ENCODE measurements at regions not wholly inside any gene's neighbourhood (a gene's known extent, or its start where the extent isn't known, plus 50 kb on each side); places are given as distances from the start of the nearest gene placed in this dataset.
"Not testable (repeated sequence)": the region's sequence is repeated elsewhere in the genome, so short reads cannot be mapped to it uniquely, and the experiment has no call there.

- no peak for DNase-seq (ENCODE audit: low spot score)
Observed at GRCh38 chr2:89000235-89000634, 308.8 kb downstream of the RPIA start.

DNA sequence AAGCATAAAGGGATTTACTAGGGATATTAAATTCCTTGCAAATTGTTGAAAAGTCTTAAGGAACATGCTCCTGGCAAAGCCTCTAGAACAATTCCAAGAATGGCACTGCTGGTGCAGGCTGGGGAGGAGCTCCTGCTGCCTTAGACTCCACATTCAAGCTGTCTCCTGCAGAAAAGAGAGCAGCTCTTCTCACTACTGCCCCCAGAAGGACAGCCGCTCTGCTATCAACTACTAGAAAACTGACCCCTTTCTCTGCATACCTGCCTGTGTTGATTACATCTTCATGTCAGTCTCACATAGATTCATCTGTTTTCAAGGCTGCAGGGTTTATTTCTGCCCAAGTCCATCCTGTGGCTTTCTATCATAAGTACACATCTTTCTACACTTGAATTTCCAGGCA lies 312.8 kb downstream of the RPIA start:
- not testable (repeated sequence) for DNase-seq (ENCODE audit: low spot score)

- DNase-seq (ENCODE audit: low spot score), result not testable (repeated sequence)
Observed at GRCh38 chr2:89020566-89020965, 329.1 kb downstream of the RPIA start.

DNA sequence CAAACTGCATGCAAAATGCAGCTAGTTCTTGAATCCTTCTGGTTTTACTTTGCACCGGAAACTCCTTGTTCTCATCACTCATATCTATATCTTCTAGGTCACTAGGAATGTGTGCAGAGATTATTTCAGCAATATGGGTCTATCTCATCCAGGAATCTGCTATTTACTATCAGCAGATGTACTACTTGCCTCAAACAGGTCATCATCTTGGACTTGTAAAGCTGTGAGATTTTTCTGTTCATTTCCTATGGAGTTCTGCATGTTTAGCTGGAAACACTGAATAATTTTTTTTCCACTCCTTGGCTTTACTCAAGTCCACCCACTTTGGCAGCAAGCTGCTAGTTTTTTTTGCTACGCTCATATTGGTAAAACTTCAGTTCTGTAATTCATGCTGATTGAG lies 334.8 kb downstream of the RPIA start:
- DNase-seq (ENCODE audit: low spot score), result not testable (repeated sequence)

DNA sequence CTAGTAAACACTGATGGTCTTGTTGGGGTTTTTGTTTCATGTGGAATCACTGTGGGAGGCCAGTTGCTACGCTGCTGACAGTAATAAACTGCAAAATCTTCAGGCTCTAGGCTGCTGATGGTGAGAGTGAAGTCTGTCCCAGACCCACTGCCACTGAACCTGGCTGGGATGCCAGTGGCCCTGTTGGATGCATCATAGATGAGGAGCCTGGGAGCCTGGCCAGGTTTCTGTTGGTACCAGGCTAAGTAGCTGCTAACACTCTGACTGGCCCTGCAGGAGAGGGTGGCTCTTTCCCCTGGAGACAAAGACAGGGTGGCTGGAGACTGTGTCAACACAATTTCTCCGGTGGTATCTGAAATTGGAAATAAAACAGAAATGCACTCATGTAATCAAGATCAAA lies 335.6 kb downstream of the RPIA start:
- DNase-seq (ENCODE audit: low spot score), result not testable (repeated sequence)

DNA sequence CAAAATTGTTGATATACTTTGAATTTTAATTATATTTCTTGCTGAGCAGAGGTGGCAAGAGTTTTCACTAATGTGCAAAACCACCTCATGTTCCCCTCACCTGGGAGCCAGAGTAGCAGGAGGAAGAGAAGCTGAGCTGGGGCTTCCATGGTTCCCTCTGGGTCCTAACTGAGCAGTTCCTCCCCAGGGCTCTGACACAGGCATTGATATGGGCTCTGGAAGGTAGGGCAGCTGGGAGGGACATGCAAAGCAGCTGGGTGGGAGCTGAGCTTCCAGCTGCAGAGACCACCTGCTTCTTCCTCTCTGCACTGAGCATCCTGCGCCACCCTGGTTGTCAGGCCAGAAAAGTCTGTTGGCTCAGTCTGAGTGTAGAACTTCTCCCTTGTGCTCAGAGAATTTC lies 336.1 kb downstream of the RPIA start:
- DNase-seq (ENCODE audit: low spot score), result not testable (repeated sequence)

DNA sequence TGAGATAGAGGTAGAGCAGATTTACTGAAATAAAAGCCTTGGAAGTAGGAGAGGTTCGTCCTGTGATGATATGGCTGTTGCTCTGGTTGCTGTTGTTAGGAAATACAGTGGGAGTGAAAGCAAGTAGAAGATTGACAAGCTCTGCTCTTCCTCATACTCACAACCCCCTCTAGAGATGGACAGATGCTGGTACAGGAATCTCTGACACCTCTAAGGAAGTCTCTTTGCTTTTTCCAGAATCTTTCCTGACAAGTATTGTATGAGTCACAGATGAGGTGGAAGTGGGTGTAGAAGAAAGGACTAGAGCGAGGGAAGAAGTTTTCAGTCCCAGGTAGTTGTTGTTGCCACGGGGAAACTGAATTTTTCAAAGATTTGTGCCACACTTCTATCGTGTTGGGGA lies 337.8 kb downstream of the RPIA start:
- not testable (repeated sequence) for DNase-seq (ENCODE audit: low spot score)

DNA sequence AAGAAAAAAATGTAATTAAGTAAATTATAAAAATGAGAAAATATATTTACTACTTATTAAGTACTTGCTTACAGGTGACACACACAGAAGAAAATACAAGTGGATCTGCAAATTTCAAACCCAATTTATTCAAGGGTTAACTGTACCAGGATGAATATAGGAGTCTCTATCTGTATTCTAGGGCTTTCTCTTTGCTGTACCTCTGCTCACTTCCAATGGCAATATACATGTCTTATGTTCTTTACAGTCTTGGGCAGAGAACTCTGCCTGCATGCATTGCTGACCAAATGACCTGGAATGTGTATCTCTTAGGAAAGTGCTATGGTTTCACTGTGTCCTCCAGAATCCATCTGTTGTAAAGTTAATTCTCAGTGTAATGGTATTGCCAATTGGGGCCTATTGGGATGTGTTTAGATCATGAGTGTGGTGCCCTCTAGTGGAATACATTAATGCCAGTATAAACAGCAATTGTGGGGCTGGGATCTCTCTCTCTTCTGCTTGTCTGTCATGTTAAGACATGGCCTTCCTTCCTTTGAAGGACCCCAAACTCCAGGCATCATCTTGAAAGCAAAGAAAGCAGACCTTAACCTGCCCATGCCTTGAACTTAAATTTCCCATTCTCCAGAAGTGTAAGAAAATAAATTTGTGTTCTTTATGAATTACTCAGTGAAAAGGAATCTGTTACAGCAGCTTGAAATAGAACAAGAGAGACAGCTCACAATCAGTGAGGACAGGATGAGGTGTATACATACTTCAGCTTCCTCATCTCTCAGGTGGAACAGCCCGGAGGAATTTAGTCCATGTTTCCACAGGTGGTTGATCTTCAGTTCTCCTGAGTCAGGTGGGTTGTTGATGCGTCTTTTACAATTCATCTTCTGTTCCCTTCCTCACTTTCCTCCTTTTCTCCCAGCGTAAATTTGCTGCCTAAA lies 356.9 kb downstream of the RPIA start:
- peak; percentile 67 for DNase-seq (ENCODE audit: low spot score)

GRCh38 chr2:89058616-89059015 lies 367.1 kb downstream of the RPIA start:
- not testable (repeated sequence) for DNase-seq (ENCODE audit: low spot score)

- peak; percentile 70 for DNase-seq (ENCODE audit: low spot score)
Observed at GRCh38 chr2:89061174-89061573, 369.7 kb downstream of the RPIA start.

DNA sequence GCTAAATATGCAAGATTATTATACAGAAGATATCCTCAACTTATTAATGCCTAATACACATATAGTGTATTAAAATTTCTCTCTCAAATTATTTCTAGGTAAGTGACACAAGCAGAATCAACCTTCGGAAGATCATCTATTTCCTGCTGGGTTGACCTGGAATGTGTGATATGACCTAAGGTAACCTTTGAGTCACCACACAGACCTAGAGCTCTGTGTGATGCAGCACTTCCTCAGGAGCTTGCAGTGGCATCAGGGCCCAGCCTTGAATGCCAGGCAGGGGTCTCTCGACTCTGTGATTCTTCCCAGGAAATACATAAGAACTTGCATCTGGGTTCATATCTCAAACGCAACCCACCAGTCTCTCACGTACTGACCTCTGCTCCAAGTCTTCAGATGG lies 385.3 kb downstream of the RPIA start:
- DNase-seq (ENCODE audit: low spot score), result peak; percentile 27

- not testable (repeated sequence) for DNase-seq (ENCODE audit: low spot score)
Observed at GRCh38 chr2:89092911-89093310, 401.4 kb downstream of the RPIA start.

GRCh38 chr2:89095060-89095459 lies 403.6 kb downstream of the RPIA start:
- DNase-seq (ENCODE audit: low spot score), result not testable (repeated sequence)

- not testable (repeated sequence) for DNase-seq (ENCODE audit: low spot score)
Observed at GRCh38 chr2:89102587-89102986, 411.1 kb downstream of the RPIA start.

DNA sequence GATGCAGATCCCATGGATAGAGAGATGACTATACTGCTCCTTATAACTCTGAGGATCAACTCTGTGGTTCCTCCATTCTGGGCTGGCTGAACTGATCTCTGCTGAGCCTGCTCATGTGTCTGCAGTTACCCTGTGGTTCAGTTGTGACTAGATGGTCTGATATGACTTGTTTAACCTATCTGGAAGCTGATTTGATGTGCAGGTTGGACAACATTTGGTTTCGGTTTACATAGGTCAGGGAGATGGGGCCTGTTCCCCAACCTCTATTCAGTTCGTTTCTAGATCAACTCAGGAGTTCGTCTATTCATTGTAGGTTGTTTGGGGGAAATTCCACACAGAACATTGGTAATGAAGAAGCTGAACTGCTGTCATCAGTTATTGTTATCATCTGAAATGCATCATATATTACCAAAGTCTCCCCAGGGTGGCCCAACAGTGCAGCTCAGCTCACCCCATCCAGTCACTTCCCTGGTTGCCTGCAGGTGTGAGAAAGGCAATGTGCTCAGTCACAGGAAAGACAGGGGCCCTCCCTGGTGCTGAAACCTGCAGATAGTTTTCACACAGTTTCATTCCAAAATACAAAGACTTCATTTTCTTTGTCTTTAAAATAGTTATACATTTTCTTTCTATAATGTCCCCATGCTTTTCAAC lies 415.0 kb downstream of the RPIA start:
- not testable (repeated sequence) for DNase-seq (ENCODE audit: low spot score)

- DNase-seq (ENCODE audit: low spot score), result peak; percentile 3
Observed at GRCh38 chr2:89112434-89112833, 421.0 kb downstream of the RPIA start.

DNA sequence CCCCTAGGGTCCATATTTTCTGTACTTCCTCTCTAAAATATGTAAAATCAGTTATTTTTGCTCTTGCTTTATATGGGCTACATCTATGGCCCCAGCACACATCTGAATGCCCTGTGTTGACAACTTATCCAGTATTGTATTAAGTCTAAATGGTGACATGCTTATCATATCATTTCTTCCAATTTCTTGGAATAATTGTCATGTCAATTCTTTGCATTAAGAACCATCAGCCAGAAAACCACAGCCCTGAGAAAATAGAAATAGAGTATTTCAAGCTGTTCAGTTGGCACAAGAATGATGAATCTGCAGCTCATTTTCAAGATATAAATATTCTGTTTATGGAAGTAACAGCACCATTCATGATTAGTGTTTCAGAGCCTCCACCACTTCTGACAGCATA lies 421.8 kb downstream of the RPIA start:
- DNase-seq (ENCODE audit: low spot score), result not testable (repeated sequence)

DNA sequence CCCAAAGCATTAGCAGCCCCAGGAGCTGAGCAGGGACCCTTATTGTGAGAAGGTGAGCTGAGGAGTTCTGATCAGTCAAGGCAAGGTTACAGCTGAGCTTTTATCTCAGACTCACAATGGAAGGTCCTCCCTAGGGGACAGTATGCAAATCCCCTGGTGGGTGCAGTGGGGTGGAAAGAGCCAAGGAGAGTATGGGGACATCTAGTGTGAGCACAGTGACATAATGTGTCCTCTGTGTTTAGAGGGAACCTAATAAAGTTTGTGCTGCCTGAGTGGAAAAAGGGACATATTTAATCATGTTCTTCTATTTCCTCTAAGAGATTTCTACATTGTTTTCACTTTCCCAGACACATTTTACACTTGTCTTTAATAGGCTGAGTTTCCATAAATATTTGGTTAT lies 438.0 kb downstream of the RPIA start:
- not testable (repeated sequence) for DNase-seq (ENCODE audit: low spot score)

DNA sequence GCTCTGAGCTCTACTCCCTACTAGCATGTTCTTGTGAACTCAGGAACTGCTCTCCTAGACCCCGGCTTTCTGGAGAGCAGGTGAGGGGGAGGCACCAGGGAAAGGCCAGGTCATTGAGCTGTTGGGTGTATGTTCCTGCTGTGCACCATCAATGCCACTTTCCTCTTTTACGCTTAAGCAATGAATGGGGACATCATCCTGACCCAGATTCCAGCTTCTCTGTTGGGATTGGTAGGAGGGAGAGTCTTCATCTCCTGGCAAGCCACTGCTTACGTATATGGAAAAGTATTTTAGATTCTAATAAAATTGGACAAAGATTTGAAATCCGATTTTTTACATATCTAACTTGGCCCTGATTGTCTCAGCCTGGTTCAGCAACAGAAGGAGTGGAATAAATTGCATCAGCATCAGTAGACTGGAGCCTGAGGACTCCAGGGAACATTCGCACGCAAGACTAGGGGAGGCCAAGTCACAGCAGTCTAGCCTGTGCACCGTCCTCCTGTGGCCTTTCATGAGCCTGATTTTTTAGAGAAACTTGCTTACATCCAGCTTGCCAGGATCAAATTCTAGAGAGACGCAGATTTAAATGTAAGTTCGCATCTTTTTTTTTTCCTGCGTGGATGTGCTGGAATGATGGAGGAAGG lies 439.3 kb downstream of the RPIA start:
- DNase-seq (ENCODE audit: low spot score), result not testable (repeated sequence)

DNA sequence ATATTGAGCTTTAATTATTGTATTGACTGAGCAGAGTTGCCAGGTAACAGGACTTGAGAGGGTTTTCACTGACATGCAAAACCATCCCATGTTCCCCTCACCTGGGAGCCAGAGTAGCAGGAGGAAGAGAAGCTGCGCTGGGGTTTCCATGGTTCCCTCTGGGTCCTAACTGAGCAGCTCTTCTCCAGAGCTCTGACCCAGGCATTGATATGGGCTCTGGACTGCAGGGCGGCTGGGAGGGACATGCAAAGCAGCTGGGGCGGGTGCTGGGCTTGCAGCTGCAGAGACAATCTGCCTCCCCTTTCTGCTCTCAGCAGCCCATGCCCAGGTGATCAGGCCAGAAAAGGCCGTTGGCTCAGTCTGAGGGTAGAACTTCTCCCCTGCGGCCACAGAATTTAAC lies 451.5 kb downstream of the RPIA start:
- DNase-seq (ENCODE audit: low spot score), result not testable (repeated sequence)

- peak; percentile 1 for DNase-seq (ENCODE audit: low spot score)
Observed at GRCh38 chr2:89145342-89145741, 453.9 kb downstream of the RPIA start.

DNA sequence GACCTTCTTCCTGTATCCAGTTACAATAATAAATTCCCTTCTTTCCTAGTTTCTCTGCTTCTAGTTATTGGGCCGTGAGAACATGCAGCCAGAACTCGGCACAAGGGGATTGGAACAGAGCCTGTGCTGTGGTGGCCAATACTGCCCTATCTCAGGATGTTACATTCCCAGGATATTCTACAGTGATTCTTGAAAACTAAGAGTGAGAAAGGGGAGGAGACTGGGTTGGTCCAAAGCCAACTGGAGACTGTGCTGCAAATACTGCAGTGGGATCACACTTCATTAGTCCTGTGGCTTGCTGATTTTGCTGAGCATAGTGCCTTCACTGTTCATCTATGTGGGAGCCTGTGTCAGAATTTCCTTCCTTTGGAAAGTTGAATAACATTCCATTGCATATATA lies 456.8 kb downstream of the RPIA start:
- not testable (repeated sequence) for DNase-seq (ENCODE audit: low spot score)

DNA sequence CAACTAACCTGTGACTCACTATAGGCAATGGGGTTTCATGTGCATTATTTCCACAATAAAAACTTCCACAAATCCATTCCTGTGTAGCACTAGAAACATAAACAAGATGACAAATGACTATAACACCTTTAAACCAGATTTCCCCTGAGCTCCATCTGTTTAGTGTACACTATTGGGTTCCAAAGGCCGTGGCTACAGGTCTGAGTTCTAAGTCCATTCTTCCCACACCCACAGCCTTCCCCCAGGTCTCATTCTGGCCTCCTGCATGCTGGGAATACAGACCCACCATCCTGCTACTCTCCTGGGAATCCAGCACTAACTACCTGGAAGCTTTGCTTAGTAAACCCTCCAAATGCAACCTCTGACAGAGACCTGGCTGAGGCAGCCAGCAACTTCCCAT lies 460.2 kb downstream of the RPIA start:
- DNase-seq (ENCODE audit: low spot score), result not testable (repeated sequence)

All from SW480 (cell line).